Stimulated activated CD4-positive, alpha-beta T cell treated with anti-CD3 and anti-CD28 coated beads, Interleukin-12 subunit alpha, Interleukin-12 subunit beta, amount 100 ng/mL, for 24 hours (primary cell): ENCODE measurements at regions not wholly inside any gene's neighbourhood (a gene's known extent, or its start where the extent isn't known, plus 50 kb on each side); places are given as distances from the start of the nearest gene placed in this dataset.
"Not testable (repeated sequence)": the region's sequence is repeated elsewhere in the genome, so short reads cannot be mapped to it uniquely, and the experiment has no call there.

ENCODE experiments used
- DNase-seq, 2 experiments: peaks; one replicate each; pipeline ENCODE4 v3.0.0-alpha.2; 2020; ENCODE audit warnings: low read depth in 2 of 2

DNA sequence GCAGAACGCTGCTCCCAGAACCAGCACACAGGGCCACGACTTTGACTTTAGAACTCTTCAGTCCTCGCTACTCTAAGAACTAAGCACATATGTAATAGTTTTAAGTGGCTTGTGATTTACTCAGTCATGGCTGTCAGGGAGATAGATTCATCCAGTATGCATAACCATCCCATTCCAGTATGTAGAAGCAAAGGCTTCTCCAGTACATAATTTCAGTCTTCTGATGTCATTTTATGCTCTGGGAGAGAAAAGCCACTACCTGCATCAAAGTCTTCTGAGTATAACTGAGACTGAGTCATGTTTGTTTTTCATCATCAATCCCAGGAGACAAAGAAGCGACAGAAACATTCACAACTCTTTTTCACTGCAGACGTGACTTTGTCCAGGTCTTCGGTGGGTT, 885.7 kb downstream of the PLA2G4A start:
- DNase-seq = no peak

DNA sequence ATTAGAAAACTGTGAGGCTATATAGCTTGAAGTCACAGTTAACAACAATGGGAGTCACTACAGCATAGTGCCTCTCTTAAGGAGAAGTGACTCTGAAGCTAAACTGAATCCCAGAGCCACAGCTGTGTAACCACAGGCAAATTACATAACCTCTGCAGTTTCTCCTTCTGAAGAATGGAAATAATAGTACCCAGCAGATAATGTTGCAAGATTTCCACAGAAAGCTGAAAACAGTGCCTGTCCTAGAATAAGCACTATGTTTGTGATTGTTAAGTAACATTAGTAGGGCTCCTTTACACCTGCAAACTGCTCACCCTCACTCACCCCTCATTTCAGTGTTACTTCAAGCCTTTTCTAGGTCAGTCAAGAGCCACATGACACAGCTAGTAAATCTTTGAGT, 886.7 kb downstream of the PLA2G4A start:
- no peak for DNase-seq

DNA sequence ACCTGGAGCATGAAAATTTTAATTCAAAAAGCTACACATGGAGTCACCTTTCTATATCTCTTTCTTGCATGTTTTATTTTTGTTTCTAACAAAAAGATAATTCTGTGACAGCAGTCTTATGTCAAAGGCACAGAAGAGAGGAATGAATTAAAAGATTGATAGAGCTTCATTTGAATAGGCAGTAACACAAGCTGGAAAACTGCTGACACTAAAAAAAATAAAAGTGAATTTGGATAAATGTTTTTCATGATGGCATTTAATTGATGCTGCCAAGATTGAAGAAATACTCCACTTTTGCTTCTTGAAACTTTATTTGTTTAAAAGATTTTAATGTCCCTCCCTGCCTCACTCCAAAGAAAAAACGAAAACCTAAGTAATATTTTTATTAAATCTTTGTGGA, 887.4 kb downstream of the PLA2G4A start:
- no peak for DNase-seq

DNA sequence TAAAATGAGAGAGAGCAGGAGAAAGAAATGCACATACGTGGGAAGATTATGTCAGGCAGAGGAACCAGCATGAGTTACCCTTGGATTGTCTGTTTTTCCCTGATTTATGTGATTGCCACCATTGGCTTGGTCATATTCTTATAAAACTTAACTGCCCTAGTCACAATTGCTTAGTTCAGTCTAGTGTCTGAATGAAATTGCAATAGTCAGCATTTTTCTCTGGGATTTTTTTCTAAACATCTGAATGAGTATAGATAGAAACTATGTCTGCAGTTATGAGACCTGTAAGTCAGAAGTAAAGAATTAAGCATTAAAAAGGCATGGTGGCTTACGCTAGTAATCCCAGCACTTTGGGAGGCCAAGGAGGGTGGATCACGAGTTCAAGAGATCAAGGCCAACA, 889.8 kb downstream of the PLA2G4A start:
- DNase-seq = no peak

DNA sequence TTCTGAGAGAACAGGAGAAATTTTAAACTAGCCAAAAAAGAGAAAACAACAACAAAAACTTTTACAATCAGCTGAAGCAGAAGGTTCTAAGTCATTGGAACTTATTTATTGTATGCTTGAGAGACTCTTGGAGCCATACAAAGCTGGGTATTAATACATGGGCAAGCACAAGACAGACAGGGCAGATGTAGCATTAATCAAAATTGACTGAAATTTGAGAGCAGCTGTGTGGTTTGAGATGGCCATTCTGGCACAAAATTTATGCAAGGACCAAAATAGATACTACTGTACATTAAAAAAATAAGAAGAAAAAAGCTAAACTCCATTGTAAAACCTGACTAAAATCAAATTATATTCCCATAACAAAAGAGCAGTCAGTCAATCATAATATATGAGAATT, 892.5 kb downstream of the PLA2G4A start:
- DNase-seq = no peak

DNA sequence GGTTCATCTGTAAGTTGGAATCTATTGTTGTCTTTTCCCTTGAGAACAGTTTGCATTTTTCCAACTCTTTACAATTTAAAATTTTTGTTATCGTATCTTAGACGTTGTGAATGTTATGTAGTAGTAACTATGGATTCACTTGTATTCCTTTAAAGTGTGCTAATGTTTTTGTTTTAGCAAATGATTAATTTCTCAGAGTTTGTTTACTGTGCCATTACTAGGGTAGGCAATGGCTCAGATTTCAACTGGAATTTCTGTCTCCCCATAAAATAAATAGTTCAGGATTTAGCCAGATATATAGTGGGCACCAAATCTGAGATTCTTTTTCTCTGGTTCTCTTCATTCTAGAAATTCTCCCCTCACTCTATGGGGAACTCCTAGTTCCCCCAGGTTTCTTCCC, 896.5 kb downstream of the PLA2G4A start:
- no peak for DNase-seq

DNA sequence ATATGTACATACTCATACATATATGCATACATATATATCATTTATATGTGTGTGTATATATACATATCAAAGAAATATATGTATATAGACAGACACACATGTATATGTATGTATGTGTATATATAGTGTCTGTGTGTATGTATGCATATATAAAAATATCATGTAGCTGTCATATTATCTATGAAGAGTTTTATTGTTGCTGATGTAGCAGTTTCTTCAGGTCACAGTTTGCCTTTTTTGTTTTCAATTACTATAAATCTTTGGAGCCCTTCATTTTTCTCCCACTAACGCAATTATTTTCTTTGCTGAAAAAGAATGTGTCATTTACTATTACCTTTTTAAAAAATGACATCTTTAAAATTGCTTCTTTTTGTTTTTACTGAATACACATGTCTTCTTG, 904.5 kb downstream of the PLA2G4A start:
- no peak for DNase-seq

DNA sequence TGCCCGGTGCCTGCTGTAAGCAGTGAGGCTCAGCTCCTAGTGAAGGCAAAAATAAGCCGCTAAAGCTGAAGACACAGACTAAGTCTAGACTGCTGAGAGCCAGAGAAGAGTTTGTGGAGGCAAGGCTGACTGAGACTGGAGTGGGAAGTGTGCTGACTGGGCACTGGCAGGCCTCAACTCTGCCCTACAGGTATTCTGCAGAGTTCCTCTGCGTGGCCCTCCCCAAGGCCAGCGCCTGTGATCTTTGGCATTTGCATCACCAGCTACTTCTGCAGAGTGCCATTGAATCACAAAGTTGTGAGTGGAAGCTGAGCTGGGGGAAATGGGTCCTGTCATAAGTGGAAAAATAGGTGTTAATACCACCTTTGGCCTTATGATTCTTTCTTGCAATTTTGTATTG, 905.7 kb downstream of the PLA2G4A start:
- DNase-seq = no peak

DNA sequence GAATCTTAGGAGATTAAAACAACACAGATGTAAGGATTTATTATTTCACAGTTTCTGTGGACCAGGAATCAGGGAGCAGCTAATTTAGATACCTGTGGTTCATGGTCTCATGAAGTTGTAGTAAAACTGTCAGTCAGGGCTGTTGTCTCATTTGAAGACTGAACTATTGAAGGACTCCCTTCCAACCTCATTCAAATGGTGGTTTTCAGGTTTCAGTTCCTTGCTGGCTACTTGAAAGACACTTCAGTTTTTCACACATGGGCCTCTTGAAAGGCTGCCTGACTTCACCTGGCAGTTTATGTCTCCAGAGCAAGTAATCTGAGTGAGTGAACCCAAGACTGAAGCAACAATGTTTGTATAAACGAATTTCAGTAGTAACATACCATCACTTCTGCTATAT, 915.9 kb downstream of the PLA2G4A start:
- DNase-seq = no peak

DNA sequence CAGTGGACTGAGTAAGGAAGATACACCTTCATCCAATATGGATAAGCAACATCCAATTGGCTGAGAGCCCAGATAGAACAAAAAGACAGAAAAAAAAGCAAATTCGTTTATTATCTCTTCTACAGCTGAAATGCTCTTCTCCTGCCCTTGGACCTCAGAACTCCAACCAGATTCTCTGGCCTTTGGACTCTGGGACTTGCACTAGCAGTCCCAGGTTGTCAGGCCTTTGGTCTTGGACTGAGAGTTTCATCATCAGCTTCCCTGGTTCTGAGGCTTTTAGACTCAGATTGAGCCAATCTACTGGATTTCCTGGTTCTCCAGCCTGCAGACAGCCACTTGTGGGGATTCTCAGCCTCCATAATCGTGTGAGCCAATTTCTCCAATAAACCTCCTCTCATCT, 926.8 kb downstream of the PLA2G4A start:
- DNase-seq = no peak

DNA sequence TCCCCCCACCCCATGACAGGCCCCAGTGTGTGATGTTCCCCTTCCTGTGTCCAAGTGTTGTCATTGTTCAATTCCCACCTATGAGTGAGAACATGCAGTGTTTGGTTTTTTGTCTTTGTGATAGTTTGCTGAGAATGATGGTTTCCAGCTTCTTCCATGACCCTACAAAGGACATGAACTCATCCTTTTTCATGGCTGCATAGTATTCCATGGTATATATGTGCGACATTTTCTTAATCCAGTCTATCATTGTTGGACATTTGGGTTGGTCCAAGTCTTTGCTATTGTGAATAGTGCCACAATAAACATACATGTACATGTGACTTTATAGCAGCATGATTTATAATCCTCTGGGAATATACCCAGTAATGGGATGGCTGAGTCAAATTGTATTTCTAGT, 927.9 kb downstream of the PLA2G4A start:
- not testable (repeated sequence) for DNase-seq

DNA sequence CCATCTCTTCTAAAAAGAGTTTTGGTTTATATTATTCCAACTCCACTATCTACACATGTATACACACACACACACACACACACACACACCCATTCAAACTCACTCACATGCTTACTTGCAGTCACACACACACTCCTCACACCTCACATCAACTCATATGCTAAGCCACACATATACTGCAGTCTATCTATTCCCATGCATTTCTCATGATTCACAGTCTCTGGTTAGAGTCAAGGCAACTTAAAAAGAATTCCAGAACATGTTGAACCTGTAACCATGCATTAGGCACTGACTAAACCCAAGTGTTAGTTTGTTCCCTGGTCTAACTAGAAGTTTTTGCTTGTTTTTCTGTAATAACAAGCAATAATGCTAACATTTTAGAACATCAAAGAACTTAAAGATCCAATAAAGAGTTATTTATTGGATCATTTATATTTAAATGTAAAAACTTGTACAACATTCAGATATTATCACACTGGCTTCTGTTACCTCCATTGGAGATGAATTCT, 931.1 kb downstream of the PLA2G4A start:
- no peak for DNase-seq

DNA sequence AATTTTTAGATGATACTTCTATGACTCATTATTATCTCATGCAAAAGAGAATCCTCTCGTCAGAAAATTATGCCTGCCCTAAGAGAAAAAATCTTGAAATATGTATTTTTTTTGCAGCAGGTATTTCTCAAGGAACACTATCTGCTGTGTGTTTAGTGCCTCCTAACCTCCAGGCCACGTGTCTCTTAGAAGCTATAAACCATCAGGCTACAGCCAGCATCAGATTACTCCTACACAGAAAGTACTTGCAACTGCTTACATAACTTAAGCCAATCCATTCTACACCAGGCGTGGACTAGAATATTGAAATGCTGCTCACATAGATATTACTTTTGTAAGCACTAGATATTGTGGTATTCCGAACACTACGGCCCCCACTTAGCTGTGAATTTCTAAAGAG, 933.4 kb downstream of the PLA2G4A start:
- no peak for DNase-seq

DNA sequence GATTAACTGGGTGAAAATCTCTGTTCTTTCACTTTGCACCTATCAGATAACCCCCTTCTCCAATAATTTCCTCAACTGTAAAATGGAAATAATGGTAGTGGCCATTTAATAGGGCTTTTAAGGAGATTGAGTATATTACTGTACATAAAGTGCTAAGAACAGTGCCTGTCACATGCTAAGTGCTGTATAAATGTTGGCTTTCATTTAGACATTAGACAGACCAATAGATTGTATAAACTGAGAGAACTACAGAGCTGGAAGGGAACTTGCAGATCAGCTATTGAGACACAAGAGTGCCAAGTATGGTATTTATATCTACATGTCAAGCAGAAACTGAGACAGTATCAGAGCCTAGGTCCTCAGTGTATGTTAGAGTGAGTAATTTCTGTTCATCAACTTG, 934.7 kb downstream of the PLA2G4A start:
- DNase-seq = no peak

DNA sequence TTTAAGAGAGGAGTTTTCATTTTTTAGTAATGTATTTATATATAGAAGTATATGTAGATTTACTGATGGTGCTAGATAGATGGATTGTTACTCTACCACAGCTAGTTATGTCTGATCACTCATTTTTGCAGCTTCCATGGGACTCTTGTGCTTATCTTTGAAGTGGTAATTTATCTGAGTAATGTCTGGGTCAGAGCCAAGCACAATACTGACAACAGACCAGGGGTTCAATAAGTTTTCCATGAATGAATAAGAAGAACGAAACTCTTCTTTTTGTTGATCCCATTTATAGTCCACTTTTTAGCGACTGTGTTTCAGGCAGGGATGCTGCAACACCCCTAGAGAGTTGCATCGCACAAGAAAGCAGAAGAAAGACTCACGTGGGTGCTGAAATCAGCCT, 935.2 kb downstream of the PLA2G4A start:
- DNase-seq = no peak

DNA sequence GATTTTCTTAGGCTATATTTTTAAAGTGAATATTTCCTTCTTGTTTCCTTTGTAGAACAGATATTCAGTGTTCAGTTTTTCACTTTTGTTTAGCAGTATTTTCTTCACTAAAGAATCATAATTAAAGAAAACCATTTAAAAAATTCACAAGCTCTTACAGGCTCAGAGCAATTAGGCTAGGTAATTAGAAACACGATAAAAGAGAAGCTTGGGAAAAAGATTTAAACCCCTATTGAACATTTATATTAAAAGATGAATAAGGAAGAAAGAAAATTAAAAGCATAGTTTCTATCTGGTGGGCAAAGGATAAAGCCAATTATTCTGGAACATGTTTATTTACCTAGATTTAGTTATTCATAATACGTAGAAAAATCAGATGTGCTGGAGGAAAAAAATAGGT, 942.6 kb downstream of the PLA2G4A start:
- DNase-seq = no peak

DNA sequence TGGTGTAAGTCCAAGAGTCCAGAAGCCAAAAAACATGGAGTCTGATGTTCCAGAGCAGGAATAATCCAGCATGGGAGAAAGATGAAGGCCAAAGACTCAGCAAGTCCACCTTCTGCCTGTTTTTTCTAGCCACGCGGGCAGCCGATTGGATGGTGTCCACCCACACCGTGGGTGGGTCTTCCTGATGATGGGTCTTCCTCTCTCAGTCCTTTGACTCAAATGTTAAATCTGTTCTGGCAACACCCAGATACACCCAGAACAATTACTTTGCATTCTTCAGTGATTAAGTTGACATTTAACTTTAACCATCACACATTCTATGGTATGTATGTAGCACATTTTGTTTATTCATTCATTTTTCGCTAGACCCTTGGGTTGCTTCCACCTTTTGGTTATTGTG, 944.4 kb downstream of the PLA2G4A start:
- DNase-seq = no peak

DNA sequence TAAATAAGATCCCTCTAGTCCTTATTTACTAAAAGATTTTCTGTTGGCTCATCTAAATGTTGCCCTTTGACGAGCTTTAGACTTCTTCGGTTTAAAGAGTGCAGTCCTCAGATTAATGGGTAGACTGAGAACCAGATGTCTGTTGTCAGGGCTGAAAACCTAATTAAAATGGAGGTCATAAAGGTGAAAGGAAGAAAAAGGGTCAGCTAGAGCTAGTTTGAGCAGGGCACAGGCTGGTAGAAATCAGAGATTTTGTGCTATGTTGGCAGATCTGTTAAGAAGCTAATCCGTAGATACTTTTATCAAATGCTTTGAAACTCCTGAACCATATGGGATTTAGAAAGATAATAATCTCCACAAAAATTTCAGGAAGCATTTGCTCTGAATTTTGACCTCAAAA, 959.0 kb downstream of the PLA2G4A start:
- no peak for DNase-seq

DNA sequence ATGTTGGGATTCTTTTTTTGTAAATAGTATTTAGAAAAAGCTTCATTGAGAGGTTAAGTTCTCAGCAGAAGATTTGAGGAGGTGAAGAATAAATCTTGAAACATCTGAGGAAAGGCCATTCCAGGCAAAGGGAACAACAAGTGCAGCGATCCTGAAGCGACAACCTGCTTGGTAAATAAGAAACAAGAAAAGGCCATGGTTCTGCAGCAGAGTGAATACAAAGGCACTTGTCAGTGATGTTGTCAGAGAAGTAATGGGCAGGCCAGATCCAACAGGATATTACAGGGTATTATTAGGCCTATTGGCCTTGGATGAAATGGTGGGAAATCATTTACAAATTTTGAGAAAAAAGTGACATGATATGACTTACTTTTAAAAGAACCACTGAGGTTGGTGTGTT, 960.0 kb downstream of the PLA2G4A start:
- no peak for DNase-seq

DNA sequence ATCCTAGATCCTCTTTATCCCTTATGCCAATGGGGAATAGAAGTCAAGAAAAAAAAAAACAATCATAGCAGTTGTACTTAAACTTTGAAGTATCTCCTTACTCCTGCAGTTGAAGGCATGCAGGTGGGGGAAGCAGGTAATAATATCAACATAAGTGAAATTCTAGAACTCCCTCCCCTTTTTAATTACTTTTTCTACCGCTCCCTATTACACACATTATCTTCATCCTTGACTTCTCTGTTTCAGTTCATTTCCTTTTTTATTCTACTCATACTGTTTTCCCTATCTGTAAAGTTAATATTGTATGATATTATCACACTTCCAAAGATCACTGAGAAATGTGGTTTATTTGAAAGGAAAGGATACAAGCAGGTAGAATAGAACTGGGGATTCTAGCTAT, 962.0 kb downstream of the PLA2G4A start:
- no peak for DNase-seq

DNA sequence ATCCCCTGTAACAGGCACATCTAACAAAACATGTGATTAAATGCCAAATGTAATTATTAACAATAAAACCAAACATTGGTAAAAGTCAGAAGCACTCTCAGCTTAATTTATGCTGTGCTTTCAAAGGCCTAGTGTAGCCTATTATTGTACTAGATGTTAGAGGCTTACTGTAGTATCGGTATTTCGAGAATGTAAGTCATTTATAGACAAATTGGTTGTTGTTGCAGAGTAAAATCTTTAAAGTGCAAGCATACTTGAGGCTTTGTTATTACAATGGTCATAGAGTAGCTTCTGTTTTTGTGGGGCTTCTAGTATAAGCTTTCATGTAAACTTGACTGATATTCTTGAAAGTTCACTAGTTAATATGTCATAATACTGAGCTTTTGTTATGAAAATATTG, 965.8 kb downstream of the PLA2G4A start:
- DNase-seq = no peak

DNA sequence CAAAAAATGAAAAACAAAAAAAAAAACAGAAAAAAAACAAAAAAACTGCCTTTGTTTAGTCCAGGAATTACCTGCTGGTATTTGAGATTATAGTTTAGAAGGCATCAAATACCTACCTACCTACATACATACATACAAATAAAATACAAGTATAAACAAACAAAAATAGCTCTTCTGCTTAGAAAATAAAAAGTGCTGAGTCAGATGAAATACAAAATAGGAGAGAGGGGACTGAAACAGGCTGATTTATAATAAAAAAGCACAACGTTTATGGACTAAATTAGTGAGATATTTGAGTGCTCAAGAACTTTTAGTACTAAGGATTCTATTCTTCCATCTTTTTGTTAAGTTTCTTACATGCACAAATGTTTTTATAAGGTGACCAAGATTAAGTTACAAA, 980.8 kb downstream of the PLA2G4A start:
- no peak for DNase-seq

DNA sequence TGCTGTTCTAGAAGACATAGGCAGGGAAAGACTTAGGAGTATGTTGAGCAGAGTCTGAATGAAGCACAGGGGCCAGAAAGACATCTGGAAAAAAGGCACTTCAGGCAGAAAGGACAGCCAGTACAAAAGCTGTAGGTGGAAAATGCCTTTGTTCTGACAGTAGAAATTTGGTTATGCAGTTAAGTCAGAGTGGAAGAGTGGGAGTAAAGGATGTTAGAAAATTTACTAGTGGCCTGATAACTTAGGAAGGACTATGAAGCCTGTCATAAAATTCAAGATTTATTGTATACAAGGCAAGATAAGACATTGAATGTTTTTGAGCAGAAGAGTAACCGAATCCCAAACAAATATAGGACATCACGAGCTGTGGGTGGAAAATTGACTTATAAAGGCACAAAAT, 987.9 kb downstream of the PLA2G4A start:
- DNase-seq = no peak

DNA sequence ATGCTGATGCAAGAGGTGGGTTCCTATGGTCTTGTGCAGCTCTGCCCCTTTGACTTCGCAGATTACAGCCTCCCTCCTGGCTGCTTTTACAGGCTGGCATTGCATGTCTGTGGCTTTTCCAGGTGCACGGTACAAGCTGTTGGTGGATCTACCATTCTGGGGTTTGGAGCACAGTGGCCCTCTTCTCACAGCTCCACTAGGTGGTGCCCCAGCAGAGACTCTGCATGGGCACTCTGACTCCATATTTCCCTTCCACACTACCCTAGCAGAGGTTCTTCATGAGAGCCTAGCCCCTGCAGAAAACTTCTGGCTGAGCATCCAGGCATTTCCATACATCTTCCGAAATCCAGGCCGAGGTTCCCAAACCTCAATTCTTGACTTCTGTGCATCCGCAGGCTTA, 989.0 kb downstream of the PLA2G4A start:
- DNase-seq = no peak

DNA sequence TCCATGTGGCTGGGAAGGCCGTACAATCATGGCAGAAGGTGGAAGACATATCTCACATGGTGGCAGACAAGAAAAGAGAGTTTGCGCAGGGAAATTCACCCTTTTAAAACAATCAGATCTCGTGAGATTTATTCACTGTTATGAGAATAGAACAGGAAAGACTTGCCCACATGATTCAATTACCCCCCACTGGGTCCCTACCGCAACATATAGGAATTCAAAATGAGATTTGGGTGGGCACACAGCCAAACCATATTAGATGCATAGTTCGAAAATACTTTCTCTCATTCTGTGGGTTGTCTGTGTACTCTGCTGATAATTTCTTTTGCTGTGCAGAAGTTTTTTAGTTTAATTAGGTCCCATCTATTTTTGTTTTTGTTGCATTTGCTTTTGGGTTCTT, 990.3 kb downstream of the PLA2G4A start:
- no peak for DNase-seq
